Epithelial cell of esophagus (primary cell): ENCODE measurements at regions not wholly inside any gene's neighbourhood (a gene's known extent, or its start where the extent isn't known, plus 50 kb on each side); places are given as distances from the start of the nearest gene placed in this dataset.

Source experiments
- DNase-seq: peaks from one replicate; pipeline ENCODE4 v3.0.0; 2010; ENCODE audit warnings: low read depth
- H3K4me3 ChIP-seq: 2 replicates; pipeline ENCODE4 v1.5.1; 2011; ENCODE audit warnings: mild to moderate bottlenecking, low read length, control low read depth
- TF ChIP-seq, protein P1 (sequence below): IDR thresholded peaks from 2 replicates; pipeline ENCODE4 v1.5.1; 2011; ENCODE audit warnings: low read depth, mild to moderate bottlenecking, low read length, control low read depth, inconsistent platforms; ENCODE audit not compliant: insufficient read depth; ENCODE audit errors: missing control alignments

- TF ChIP-seq, protein P1, sequence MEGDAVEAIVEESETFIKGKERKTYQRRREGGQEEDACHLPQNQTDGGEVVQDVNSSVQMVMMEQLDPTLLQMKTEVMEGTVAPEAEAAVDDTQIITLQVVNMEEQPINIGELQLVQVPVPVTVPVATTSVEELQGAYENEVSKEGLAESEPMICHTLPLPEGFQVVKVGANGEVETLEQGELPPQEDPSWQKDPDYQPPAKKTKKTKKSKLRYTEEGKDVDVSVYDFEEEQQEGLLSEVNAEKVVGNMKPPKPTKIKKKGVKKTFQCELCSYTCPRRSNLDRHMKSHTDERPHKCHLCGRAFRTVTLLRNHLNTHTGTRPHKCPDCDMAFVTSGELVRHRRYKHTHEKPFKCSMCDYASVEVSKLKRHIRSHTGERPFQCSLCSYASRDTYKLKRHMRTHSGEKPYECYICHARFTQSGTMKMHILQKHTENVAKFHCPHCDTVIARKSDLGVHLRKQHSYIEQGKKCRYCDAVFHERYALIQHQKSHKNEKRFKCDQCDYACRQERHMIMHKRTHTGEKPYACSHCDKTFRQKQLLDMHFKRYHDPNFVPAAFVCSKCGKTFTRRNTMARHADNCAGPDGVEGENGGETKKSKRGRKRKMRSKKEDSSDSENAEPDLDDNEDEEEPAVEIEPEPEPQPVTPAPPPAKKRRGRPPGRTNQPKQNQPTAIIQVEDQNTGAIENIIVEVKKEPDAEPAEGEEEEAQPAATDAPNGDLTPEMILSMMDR = no peak
- DNase-seq = no peak
- H3K4me3 ChIP-seq = no peak overlapping the region
Measured at GRCh38 chr5:58255970-58256369, 203.9 kb downstream of the PLK2 start.

DNA sequence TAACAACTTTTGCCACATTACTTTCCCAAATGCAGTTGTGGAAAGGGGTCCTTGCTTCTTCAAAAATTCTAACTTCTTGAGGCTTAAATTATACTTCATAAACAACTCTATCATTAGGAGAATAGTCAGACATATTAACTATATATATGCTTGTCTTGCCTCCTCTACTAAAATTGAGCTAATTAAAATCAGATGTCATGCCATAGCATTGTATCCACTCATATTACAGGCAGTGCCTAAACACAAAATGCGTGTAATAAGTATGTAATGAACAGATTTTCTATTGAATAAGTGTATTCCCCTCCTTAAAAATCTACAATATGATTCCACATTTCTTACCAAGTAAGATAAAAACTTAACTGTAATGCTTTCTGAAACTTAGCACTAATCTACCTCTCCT lies 204.5 kb downstream of the PLK2 start:
- TF ChIP-seq, protein P1 = no peak
- no peak for DNase-seq
- no peak overlapping the region for H3K4me3 ChIP-seq

DNA sequence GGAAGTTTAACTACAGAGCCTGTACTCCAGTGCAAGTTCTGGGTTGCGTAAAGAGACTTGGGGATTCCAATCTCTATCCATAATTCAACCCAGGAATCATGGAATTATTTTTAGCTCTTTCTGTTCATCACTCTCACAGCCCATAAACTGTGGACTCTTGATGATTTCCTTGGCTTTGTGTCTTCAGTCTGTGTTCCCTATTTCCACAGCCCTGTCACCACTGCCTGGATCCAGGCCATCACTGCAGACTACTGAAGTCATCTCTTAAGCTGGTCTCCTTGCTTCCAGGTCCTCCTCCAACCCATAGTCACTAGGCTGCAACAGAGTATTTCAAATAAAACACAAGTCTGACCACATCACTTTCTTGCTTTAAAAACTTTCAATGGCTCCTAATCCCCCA lies 211.7 kb downstream of the PLK2 start:
- H3K4me3 ChIP-seq = no peak overlapping the region
- no peak for DNase-seq

GRCh38 chr5:58246461-58246944 lies 213.4 kb downstream of the PLK2 start:
- DNase-seq = no peak
- TF ChIP-seq, protein P1 = no peak
- H3K4me3 ChIP-seq = no peak overlapping the region

More for the DNA sequence above, 211.7 kb downstream of the PLK2 start:
- TF ChIP-seq, protein P1 = no peak

- DNase-seq = no peak
- TF ChIP-seq, protein P1 = no peak
- H3K4me3 ChIP-seq = no peak overlapping the region
Measured at GRCh38 chr5:58245476-58245840, 214.4 kb downstream of the PLK2 start.

GRCh38 chr5:58244819-58245475 lies 214.9 kb downstream of the PLK2 start:
- TF ChIP-seq, protein P1 = no peak

GRCh38 chr5:58241389-58241788 lies 218.5 kb downstream of the PLK2 start:
- peak; percentile 75 for DNase-seq
- TF ChIP-seq, protein P1 = no peak
- no peak overlapping the region for H3K4me3 ChIP-seq

More at GRCh38 chr5:58244819-58245475, 214.9 kb downstream of the PLK2 start:
- H3K4me3 ChIP-seq = no peak overlapping the region
- no peak for DNase-seq
